C4-2B (cell line): ENCODE measurements at regions not wholly inside any gene's neighbourhood (a gene's known extent, or its start where the extent isn't known, plus 50 kb on each side); places are given as distances from the start of the nearest gene placed in this dataset.

ENCODE experiments used
- CTCF ChIP-seq: fragments of 450-650 bp; conservative IDR thresholded peaks from 2 replicates; pipeline ENCODE4 v1.5.1; 2017; ENCODE audit warnings: mild to moderate bottlenecking
- ZFX ChIP-seq: fragments of 450-650 bp; IDR thresholded peaks from 2 replicates; pipeline ENCODE4 v1.6.1; 2017

DNA sequence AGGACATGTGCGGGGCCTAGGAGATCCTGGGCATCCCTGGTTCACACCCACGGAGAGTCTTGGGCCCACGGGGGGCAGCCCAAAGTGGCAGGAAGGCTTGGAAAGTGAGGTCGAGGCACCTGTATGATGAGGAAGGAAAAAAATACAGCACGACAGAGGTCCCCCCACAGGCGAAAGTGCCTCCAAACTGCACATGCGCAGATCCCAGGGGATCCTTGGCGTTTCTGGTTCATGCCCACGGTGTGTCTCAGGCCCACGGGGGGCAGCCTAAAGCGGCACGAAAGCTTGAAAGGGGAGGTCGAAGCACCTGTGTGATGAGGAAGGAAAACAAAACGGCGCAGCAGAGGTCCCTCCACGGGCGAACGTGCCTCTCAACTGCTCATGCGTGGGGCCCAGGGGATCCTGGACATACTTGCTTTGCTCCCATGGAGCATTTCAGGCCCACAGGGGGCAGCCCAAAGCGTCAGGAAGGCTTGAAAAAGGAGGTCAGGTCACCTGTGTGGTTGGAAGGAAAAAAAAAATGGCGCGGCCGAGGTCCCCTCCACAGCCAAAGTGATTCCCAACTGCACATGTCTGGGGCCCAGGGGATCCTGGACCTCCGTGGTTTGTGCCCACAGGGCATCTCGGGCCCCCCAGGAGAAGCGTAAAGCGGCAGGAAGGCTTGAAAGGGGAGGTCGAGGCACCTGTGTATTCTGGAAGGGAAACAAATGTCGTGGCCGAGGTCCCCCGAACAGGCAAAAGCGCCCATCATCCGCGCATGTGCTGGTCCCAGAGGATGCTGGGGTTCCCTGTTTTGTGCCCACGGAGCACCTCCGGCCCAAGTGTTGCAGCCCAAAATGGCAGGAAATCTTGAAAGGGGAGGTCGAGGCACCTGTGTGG lies 582.6 kb downstream of the ALG10 start:
- TF ChIP-seq CTCF (no peak; the same call in 1 of the 2 replicates), ZFX (no peak)
